GM12892 (cell line): ENCODE measurements at regions not wholly inside any gene's neighbourhood (a gene's known extent, or its start where the extent isn't known, plus 50 kb on each side); places are given as distances from the start of the nearest gene placed in this dataset.

ENCODE experiments used
- POLR2A ChIP-seq: IDR thresholded peaks from 2 replicates; pipeline ENCODE4 v1.6.1; 2011; ENCODE audit warnings: low read depth, low read length, control low read depth
- POLR2AphosphoS5 ChIP-seq: IDR thresholded peaks from 2 replicates; pipeline ENCODE4 v1.6.1; 2011; ENCODE audit warnings: low read depth, low read length, control low read depth

- no peak for TF ChIP-seq POLR2A
- TF ChIP-seq POLR2AphosphoS5 = no peak
Observed at GRCh38 chr18:74006143-74006542, 141.5 kb downstream of the FBXO15 start.
